IgD-negative memory B cell (primary cell): ENCODE measurements at regions not wholly inside any gene's neighbourhood (a gene's known extent, or its start where the extent isn't known, plus 50 kb on each side); places are given as distances from the start of the nearest gene placed in this dataset.
"Not testable (repeated sequence)": the region's sequence is repeated elsewhere in the genome, so short reads cannot be mapped to it uniquely, and the experiment has no call there.

Source experiments
- H3K27ac Mint-ChIP-seq, 3 donors: one replicate each; pipeline ENCODE4 v1.8.0; 2020 to 2022; ENCODE audit warnings: mild to moderate bottlenecking in 3 of 3, mixed read lengths in 3 of 3, moderate library complexity in 1 of 3
- H3K27me3 Mint-ChIP-seq: one replicate; pipeline ENCODE4 v1.8.0; 2021; ENCODE audit warnings: mixed read lengths
- H3K36me3 Mint-ChIP-seq: one replicate; pipeline ENCODE4 v1.8.0; 2020; ENCODE audit warnings: mild to moderate bottlenecking, mixed read lengths
- H3K4me1 Mint-ChIP-seq, 3 donors: one replicate each; pipeline ENCODE4 v1.8.0; 2020 to 2022; ENCODE audit warnings: mixed read lengths in 3 of 3, mild to moderate bottlenecking in 1 of 3
- H3K4me3 Mint-ChIP-seq, 4 donors: one replicate each; pipeline ENCODE4 v1.8.0; 2020 to 2022; ENCODE audit warnings: mild to moderate bottlenecking in 4 of 4, mixed read lengths in 4 of 4, moderate library complexity in 3 of 4
- H3K9me3 Mint-ChIP-seq, 3 donors: one replicate each; pipeline ENCODE4 v1.8.0; 2020 to 2021; ENCODE audit warnings: mixed read lengths in 3 of 3, mild to moderate bottlenecking in 1 of 3

DNA sequence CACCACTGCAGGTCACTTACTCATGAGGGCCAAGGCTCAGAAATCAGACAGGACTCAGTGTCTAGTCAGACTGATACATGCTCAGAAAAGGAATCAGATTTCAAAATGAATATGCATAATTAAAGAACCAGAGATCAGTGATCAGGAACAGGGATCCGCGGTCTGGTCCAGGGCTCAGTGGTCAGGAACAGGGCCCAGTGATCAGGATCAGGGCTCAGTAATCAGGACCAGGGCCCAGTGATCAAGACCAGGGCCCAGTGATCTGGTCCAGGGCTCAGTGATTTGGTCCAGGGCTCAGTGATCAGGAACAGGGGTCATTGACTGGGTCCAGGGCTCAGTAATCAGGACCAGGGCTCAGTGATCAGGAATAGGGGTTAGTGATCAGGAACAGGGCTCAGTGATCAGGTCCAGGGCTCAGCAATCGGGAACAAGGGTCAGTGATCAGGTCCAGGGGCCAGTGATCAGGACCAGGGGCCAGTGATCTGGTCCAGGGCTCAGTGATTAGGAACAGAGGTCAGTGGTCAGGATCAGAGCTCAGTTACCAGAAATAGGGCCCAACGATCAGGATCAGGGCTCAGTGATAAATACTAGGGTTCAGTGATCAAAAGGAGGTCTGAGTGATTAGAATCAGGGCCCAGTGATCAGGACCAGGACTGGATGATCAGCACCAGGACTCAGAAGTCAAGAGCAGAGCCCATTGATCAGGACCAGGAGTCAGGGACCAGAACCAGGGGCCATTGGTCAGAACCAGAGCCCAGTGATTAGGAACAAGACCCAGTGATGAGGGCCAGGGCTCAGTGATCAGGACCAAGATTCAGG lies 175.3 kb downstream of the TMEM121 start:
- Mint-ChIP-seq H3K27ac (peak overlapping the region; percentile 96 to 97 (median 97)), H3K9me3 (no peaks in the 10 kb centered on the region), H3K4me3 (peak overlapping the region; percentile 54 to 85 (median 82)), H3K36me3 (peaks cover 2% of the 10 kb centered on the region), H3K4me1 (peaks cover 30 to 38% (median 34%) of the 10 kb centered on the region in 3 donors), H3K27me3 (no peaks in the 10 kb centered on the region)

DNA sequence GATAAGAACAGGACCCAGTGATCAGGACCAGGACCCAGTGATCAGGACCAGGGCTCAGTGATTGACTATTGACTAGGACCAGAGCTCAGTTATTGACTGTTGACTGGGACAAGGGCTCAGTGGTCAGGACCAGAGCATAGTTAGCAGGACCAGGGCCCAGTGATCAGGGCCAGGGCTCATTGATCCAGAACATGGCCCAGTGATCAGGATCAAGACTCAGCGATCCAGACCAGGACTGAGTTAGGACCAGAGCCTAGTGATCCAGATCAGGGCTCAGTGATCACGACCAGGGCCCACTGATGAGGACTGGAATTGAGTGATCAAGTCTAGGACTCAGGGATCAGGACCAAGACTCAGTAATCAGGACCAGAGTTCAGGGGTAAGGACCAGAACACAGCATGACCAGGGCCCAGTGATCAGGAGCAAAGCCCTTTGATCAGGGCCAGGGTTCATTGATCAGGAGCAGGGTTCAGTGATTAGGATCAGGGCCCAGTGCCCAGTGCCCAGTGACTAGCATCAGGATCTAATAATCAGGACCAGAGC lies 176.0 kb downstream of the TMEM121 start:
- no peaks in the 10 kb centered on the region for H3K9me3 Mint-ChIP-seq
- peaks cover 30 to 38% (median 34%) of the 10 kb centered on the region in 3 donors for H3K4me1 Mint-ChIP-seq
- peaks cover 2% of the 10 kb centered on the region for H3K36me3 Mint-ChIP-seq
- H3K4me3 Mint-ChIP-seq, result peak overlapping the region in 3 of 4 donors; percentile 72 to 83 (median 82)
- H3K27ac Mint-ChIP-seq, result peak overlapping the region; percentile 92 to 97 (median 96)
- no peaks in the 10 kb centered on the region for H3K27me3 Mint-ChIP-seq

DNA sequence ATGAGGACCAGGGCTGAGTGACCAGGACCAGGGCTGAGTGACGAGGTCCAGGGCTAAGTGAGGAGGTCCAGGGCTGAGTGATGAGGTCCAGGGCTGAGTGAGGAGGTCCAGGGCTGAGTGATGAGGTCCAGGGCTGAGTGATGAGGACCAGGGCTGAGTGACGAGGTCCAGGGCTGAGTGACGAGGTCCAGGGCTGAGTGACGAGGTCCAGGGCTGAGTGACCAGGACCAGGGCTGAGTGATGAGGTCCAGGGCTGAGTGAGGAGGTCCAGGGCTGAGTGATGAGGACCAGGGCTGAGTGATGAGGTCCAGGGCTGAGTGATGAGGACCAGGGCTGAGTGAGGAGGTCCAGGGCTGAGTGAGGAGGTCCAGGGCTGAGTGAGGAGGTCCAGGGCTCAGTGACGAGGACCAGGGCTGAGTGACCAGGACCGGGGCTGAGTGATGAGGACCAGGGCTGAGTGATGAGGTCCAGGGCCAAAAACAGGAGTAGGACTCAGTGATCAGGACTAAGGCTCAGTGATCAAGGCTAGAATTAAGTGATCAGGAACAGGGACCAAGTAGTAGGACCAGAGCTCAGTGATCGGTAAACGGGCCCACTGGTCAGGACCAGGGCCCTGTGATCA lies 176.8 kb downstream of the TMEM121 start:
- H3K4me1 Mint-ChIP-seq, result peaks cover 29 to 35% (median 34%) of the 10 kb centered on the region in 3 donors
- H3K36me3 Mint-ChIP-seq, H3K27me3 Mint-ChIP-seq, H3K9me3 Mint-ChIP-seq: not testable (repeated sequence)
- H3K4me3 Mint-ChIP-seq, result peak overlapping the region in 1 of 4 donors; percentile 72
- H3K27ac Mint-ChIP-seq, result peak overlapping the region in 2 of 3 donors; percentile 92 to 97

DNA sequence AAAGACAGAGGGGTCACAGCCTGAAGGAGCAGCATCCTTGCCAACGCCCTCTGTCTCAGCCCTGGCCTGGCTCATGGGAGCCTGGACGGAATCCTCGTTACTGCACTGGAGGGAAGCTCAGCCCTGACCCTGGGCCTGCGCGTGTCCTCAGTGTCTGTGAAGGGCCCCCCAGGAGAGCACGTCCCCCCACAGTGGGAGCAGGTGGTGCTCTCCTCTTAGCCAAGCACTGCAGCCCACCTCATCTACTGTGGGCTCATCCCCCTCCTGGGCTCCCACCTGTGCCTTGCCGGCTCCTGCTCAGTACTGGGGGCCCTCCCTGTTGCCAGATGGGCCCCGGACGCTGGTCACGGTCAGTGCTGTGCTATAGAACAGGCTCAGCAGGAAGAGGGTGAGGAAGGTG lies 177.7 kb downstream of the TMEM121 start:
- H3K4me3 Mint-ChIP-seq, H3K36me3 Mint-ChIP-seq, H3K27me3 Mint-ChIP-seq, H3K9me3 Mint-ChIP-seq, H3K27ac Mint-ChIP-seq: not testable (repeated sequence)
- H3K4me1 Mint-ChIP-seq, result peaks cover 26 to 32% (median 31%) of the 10 kb centered on the region in 3 donors

DNA sequence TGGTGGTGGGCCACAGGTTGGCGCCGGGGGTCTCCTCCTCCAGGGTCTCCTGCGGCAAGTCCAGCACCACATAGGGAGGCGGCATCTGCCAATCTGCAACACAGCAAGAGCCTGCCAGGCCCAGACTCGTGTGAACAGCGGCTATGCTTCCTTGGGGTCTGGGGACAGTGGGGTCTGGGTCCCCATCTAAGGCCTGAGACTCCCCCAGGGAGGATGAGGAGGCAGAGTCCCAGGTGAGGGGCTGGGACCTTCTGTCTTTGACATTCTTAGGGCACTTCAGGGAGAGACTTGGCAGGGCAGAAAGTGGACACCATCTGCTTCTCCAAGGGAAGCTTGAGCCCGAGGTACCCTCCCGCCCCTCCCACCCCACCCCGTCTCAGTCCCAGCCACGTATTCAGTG lies 178.1 kb downstream of the TMEM121 start:
- not testable (repeated sequence) for H3K27me3 Mint-ChIP-seq, H3K27ac Mint-ChIP-seq, H3K4me3 Mint-ChIP-seq, H3K36me3 Mint-ChIP-seq, H3K9me3 Mint-ChIP-seq
- H3K4me1 Mint-ChIP-seq, result peaks cover 26 to 32% (median 31%) of the 10 kb centered on the region in 3 donors

DNA sequence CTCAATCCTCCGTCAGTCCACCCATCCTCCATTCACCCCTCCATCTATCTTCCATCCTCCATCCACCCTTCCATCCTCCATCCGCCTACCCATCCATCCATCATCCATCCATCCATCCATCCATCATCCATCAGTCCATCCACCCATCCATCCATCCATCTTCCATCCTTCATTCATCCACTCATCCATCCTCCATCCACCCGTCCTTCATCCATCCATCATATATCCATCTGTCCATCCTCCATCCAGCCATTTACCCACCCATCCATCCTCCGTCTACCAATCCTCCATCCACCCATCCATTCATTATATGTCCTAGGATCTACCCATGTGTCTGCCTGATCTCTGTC lies 179.1 kb downstream of the TMEM121 start:
- H3K9me3 Mint-ChIP-seq, H3K27me3 Mint-ChIP-seq, H3K36me3 Mint-ChIP-seq: not testable (repeated sequence)
- Mint-ChIP-seq H3K4me3 (peak overlapping the region in 3 of 4 donors; percentile 4 to 38 (median 21)), H3K27ac (peak overlapping the region; percentile 78 to 98 (median 90)), H3K4me1 (peaks cover 23 to 29% (median 26%) of the 10 kb centered on the region in 3 donors)

DNA sequence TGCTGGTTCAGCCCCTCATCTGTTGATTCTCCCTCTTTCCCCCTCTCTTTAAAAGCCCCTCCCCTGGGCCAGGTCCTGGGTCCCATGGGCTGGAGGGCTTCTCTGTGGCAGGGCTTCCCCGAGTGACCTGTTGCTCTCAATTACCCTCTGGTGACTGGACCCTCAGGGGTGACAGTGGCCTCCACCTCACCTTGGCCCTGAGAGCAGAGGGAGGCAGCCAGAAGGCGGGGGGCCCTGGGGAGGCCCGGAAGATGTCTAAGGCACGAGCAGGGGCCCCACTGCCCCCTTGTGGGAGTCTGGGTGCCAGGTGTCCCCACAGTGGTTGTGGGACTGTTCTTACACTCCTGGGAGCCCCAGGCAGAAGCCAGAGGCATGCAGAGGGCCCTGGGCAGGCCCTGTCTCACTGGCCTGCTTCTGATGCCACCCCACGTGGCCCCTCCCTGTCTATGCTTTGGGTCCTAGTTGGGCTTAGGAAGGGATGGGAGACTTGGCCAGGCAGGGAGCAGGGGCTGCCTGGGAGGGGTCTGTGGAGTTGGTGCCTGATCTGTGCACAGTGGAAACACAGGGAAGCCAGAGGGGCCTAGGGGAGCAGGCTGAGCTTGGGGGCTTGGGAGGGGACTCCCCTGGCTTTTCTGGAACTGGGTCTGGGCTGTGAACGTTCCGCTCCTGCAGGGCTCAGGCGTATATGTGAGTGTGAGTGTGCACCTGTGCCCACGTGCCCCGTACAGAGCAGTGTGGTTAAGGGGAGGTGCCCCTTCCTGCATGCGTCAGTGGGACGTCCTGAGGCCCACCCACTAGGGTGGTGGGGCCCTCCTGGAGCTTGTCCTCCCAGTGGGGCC lies 179.7 kb downstream of the TMEM121 start:
- not testable (repeated sequence) for H3K9me3 Mint-ChIP-seq, H3K36me3 Mint-ChIP-seq, H3K27me3 Mint-ChIP-seq
- H3K27ac Mint-ChIP-seq, result peak overlapping the region; percentile 78 to 98 (median 90)
- peaks cover 17 to 23% (median 20%) of the 10 kb centered on the region in 3 donors for H3K4me1 Mint-ChIP-seq
- H3K4me3 Mint-ChIP-seq, result peak overlapping the region; percentile 21 to 84 (median 70)

DNA sequence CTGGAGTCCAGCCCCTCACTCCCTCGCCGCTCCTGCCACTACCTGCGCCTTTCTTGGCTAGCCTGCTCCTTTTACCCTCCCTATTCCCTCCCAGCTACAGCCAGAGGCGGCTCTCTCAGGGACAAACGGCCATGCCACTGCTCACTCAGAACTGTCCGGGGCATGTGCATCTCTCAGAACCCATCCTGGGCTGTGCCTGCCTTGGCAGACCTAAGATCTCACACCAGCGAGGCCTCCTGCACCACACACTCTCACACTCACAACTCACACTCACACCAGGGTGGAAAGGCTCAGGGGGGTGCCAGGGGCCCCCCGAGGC lies 180.3 kb downstream of the TMEM121 start:
- not testable (repeated sequence) for H3K9me3 Mint-ChIP-seq, H3K27me3 Mint-ChIP-seq, H3K36me3 Mint-ChIP-seq
- H3K4me3 Mint-ChIP-seq, result peak overlapping the region in 2 of 4 donors; percentile 21 to 44
- peak overlapping the region; percentile 78 to 98 (median 90) for H3K27ac Mint-ChIP-seq
- H3K4me1 Mint-ChIP-seq, result peaks cover 12 to 19% (median 15%) of the 10 kb centered on the region in 3 donors

DNA sequence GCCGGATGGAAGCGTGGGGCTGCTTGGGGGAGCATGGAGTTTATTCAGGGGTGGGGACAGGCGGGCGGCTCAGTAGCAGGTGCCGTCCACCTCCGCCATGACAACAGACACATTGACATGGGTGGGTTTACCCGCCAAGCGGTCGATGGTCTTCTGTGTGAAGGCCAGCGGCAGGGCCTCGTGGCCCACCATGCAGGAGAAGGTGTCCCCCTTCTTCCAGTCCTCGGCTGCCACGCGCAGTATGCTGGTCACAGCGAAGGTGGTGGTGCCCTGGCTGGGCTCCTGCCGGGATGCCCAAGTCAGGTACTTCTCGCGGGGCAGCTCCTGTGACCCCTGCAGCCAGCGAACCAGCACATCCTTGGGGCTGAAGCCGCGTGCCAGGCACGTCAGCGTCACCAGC lies 180.7 kb downstream of the TMEM121 start:
- H3K27me3 Mint-ChIP-seq, H3K36me3 Mint-ChIP-seq, H3K9me3 Mint-ChIP-seq: not testable (repeated sequence)
- peak overlapping the region in 1 of 3 donors; percentile 78 for H3K27ac Mint-ChIP-seq
- H3K4me1 Mint-ChIP-seq, result peaks cover 8 to 17% (median 10%) of the 10 kb centered on the region in 3 donors
- H3K4me3 Mint-ChIP-seq, result peak overlapping the region; percentile 21 to 70 (median 55)

DNA sequence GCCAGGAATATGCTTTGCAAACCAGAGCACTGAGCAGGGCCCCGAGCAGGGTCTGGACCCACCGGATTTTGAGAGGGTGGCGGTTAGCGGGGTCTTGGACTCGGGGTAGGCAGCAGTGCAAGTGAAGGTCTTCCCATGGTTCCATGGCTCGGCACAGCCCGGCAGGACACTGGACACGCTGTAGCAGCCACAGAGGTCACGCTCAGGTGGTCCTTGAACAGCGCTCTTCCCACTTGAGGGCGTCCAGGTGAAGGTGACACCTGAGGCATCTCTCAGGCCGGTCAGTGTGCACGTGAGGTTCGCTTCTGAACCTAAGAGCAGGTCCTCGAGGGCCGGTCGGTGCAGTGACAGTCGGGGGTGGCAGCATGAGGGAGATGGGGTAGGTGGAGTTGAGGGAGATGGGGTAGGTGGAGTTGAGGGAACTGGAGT lies 181.4 kb downstream of the TMEM121 start:
- not testable (repeated sequence) for H3K27me3 Mint-ChIP-seq, H3K36me3 Mint-ChIP-seq, H3K9me3 Mint-ChIP-seq
- Mint-ChIP-seq H3K4me1 (peaks cover 6 to 13% (median 8%) of the 10 kb centered on the region in 3 donors), H3K4me3 (peak overlapping the region in 3 of 4 donors; percentile 79 to 80 (median 80)), H3K27ac (peak overlapping the region; percentile 78 to 94 (median 90))

DNA sequence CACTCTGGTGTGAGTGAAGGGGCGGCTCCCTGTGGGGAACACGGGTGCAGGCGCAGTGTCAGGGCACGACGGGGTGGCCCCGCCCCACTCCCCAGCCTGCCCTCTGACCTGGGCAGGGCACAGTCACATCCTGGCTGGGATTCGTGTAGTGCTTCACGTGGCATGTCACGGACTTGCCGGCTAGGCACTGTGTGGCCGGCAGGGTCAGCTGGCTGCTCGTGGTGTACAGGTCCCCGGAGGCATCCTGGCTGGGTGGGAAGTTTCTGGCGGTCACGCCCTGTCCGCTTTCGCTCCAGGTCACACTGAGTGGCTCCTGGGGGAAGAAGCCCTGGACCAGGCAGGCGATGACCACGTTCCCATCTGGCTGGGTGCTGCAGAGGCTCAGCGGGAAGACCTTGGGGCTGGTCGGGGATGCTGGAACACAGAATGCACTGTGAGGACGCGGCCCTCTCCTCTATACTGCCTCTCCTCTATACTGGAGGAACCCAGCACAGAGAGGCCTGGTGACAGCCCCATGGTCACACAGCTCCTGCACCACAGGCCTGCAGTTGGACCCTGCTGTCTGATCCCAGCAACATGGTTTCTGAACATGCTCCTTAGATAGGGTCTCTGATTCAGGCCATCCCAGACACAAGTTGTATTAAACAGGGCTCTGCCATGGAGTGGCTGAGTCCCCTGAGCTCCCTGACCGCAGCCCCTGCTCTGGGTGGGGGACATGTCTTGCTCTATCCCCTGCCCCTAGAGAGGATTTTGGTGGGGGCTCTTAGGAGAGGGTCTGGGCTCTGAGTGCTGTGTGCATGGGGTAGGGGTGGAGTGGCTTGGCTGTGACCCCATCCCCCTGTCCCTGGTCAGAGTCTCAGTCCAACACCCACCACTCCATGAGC lies 182.1 kb downstream of the TMEM121 start:
- H3K27me3 Mint-ChIP-seq, H3K9me3 Mint-ChIP-seq, H3K36me3 Mint-ChIP-seq: not testable (repeated sequence)
- H3K4me1 Mint-ChIP-seq, result peaks cover 6 to 13% (median 8%) of the 10 kb centered on the region in 3 donors
- peak overlapping the region; percentile 79 to 87 (median 80) for H3K4me3 Mint-ChIP-seq
- H3K27ac Mint-ChIP-seq, result peak overlapping the region; percentile 78 to 92 (median 90)

DNA sequence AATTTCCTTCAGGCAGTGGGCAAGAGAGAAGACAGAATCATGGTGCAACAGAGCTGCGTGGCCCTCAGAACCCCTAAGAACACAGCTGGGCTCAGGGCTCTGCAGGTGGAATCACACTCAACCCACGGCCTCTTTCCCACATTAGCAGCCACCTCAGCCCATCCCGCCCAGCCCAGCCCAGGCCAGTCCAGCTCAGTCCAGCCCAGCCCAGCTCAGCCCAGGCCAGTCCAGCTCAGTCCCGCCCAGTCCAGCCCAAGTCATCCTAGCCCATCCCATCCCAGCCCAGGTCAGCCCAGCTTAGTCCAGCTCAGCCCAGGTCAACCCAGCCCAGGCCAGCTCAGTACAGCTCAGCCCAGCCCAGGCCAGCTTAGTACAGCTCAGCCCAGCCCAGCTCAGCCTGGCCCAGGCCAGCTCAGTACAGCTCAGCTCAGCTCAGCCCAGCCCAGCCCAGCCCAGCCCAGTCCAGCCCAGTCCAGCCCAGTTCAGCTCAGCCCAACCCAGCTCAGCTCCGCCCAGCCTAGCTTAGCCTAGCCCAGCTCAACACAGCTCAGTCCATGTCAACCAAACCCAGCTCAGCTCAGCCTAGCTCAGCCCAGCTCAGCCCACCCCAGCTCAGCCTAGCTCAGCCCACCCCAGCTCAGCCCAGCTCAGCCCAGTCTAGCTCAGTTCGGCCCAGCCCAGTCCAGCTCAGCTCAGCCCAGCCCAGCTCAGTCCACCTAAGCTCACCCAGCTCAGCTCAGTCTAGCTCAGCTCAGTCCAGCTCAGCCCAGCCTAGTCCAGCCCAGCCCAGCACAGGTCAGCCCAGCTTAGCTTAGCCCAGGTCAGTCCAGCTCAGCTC lies 183.1 kb downstream of the TMEM121 start:
- Mint-ChIP-seq H3K4me3 (peak overlapping the region; percentile 80 to 90 (median 84)), H3K4me1 (peaks cover 6 to 13% (median 8%) of the 10 kb centered on the region in 3 donors)

More for the DNA sequence above, 183.1 kb downstream of the TMEM121 start:
- peaks cover 2% of the 10 kb centered on the region for H3K36me3 Mint-ChIP-seq
- H3K9me3 Mint-ChIP-seq, result no peaks in the 10 kb centered on the region
- no peaks in the 10 kb centered on the region for H3K27me3 Mint-ChIP-seq
- peak overlapping the region; percentile 46 to 92 (median 78) for H3K27ac Mint-ChIP-seq
